NOMO-1 treated with DMSO at 0.1 percent for 48 hours (cell line): ENCODE measurements at regions not wholly inside any gene's neighbourhood (a gene's known extent, or its start where the extent isn't known, plus 50 kb on each side); places are given as distances from the start of the nearest gene placed in this dataset.

Experiments used
- DNase-seq: peaks from one replicate; lab custom pipeline; 2025; ENCODE audit not compliant: unreplicated experiment; lab: John Stamatoyannopoulos, UW

DNA sequence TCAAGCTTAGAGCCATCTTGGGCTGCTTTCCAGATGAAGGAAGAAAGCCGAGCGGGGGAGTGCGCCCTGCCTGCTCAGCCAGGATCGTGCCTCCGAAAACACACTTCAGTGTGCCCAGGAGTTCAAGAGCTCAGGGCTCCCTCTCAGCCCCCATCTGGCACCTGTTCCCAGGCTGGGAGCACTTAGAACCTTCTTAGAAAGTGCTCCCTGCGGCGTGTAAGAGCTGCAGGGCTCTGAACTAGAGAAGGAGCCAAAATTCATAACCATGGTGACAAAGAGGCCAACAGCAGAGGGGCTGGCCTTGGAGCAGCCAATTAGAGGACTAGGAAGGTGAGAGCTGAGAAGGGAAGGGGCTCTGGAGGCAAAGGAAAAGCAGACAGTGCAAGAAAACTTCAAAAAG, 59.0 kb upstream of the TNRC6C start:
- DNase-seq: no peak

DNA sequence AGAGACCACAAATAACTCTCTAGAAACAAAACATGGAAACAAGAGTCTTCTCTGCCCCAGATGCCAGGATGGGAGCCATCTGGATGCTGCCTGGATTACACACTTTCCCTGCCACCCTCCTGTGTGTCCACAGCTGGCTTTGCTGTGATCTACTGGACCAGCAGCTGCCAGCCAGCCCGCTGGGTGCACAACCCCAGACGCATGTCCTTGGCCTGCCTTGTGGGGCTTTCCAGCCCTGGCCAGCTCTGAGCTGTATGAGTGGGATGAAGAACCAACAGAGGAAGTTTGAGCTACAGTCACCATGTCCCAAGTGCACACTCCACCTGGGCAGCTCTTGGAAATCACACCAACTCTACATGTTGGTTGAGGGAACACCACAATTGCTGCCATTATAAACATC, 57.0 kb upstream of the TNRC6C start:
- DNase-seq: no peak

DNA sequence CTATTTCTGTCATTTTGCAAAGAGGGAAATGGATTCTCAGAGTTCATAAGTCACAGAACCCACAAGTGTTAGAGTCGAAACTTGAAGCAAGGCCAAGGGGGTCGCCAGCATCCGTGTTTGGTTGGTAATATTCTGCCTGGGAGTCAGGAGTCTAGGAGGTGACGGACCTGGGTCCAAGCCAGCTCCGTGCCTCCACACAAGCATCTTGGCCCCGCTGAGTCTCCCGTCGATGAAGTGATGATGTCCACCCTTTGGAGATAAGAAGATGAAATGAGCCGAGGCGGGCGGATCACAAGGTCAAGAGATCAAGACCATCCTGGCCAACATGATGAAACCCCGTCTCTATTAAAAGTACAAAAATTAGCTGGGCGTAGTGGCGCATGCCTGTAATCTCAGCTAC, 53.2 kb upstream of the TNRC6C start:
- no peak for DNase-seq

DNA sequence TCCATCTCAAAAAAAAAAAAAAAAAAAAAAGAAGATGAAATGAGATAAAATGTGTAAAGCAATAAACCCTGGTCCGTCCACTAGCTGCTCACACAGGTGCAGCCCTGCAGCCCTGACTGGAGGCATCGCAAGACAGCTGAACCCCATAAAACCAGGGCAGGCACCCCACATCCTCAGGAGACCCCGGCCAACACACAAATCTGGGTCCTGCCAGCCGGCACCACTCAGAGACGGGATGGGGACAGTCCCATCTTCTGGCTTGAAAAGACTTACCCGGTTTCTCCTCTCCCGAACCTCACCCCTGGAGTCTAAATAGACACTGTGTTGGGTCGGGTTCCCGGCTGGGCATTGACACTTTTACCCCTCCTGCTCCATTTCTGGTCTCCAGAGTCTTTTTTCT, 52.7 kb upstream of the TNRC6C start:
- no peak for DNase-seq

DNA sequence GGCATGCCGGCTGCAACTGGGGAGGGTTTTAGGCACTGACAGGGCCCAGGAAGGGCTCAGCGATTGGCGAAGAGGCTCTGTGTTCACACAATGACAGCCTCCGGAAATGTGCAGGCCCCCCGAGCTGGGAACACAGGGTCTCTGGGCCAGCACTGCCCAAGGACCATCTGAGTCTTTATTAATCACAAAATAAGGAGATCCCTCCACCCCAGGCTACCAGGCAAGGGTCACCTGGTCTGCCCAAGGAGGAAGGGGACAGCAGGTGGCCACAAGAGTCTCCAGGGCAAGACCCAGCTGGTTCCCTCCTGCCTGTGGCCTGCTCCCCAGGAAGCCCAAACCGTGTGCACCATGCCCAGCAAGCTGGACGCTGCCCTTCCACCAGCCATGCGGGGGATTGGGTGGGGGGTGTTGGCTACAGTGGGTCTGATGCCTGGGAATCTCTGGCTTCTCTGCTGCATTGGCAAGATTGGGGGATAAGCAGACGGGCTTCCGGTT, 52.1 kb upstream of the TNRC6C start:
- no peak for DNase-seq

DNA sequence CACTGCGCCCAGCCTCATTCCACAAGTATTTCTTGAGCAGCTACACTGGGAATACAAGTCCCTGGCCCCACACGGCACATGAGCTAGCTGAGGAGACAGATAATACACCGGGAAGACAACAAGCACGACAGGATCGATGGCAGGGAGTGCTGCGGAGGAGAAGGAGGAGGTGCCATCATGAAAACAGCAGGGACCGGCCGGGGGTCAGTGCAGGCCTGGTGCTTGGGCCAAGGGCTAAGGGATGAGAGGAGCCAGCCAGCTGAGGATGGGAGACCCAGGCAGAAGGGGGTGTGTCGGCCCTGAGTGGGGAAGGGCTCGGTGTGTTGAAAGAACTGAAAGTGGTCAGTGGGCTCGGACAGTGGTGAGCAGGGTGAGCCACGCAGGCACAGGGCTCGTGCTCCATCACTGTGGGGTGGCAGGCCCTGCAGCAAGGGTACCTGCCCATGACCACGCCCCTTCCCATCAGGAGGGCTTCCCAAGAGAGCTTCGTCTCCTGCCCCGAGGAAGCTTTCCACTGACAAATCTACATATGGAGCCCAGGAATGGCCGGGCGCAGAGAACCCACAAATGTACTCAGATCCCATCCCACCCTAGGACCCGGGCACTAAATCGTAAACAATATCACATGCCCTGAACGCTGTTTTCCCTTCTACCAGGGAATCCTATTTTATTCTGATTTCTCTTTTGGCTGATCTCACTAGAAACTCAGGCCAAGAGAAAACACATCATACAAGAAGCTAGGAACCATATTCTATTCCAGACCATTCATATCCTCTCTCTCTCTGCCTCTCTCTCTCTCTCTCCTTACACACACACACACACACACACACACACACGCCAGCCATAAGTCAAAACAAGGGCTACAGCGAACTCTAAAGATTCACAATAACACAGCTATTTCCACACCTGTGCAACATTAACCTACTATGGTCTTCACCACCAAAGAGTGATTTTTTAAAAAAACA, 50.7 kb upstream of the TNRC6C start:
- DNase-seq: no peak

DNA sequence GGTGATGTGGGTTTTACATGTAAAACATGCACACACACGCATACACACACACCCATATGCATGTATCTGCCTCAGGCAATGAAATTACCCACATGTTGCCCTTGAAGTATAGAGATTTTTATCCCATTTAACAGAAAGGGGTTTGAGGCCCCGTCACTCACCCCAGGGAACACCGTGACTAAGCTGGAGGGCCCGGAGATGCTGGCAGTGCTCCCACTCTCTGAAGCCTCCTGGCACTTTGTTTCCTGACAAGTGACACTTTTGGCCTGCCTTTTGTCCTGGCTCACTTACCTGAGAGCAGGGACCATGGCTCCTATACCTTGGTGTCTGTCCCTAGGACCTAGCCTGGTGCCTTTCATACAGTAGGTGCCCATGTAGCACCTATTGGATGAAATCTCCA, 50.0 kb upstream of the TNRC6C start:
- no peak for DNase-seq
